Tibial nerve (tissue), 4 donors: ENCODE measurements at regions not wholly inside any gene's neighbourhood (a gene's known extent, or its start where the extent isn't known, plus 50 kb on each side); places are given as distances from the start of the nearest gene placed in this dataset.

Experiments used
- CTCF ChIP-seq, 5 experiments: fragments of 200-600 bp in 3 of 5; fragments of 450-650 bp in 2 of 5; sonication (generic) in 3 of 5; IDR thresholded peaks; one replicate each; pipeline ENCODE4 v1.5.1; 2016 to 2019; ENCODE audit warnings: antibody characterized with exemption in 5 of 5, mild to moderate bottlenecking in 3 of 5, moderate library complexity in 2 of 5
- EP300 ChIP-seq, 2 donors: sonication (generic); formaldehyde crosslinking; IDR thresholded peaks; one replicate each; pipeline ENCODE4 v1.6.1; 2017; ENCODE audit warnings: antibody characterized with exemption in 2 of 2, mild to moderate bottlenecking in 1 of 2
- POLR2A ChIP-seq, 2 donors: fragments of 450-650 bp; IDR thresholded peaks; one replicate each; pipeline ENCODE4 v1.6.1; 2017; ENCODE audit warnings: antibody characterized with exemption in 2 of 2, mild to moderate bottlenecking in 2 of 2, moderate library complexity in 2 of 2

GRCh38 chr2:18149660-18150246 lies 271.3 kb downstream of the KCNS3 start:
- TF ChIP-seq CTCF (IDR thresholded peaks at IDR 0.05) (peak; percentile 53 to 62 (median 59)), POLR2A (IDR thresholded peaks at IDR 0.05) (no peak), EP300 (IDR thresholded peaks at IDR 0.05) (no peak)
